Liver (tissue), 3 donors: ENCODE measurements at regions not wholly inside any gene's neighbourhood (a gene's known extent, or its start where the extent isn't known, plus 50 kb on each side); places are given as distances from the start of the nearest gene placed in this dataset.

Experiments used
- GABPA ChIP-seq, 2 donors: IDR thresholded peaks in 1 of 2; conservative IDR thresholded peaks in 1 of 2; 2 replicates each; pipeline ENCODE4 v1.6.1; 2016; ENCODE audit warnings: antibody characterized with exemption in 2 of 2, mild to moderate bottlenecking in 1 of 2, moderate library complexity in 1 of 2
- HNF4A ChIP-seq, 2 donors: conservative IDR thresholded peaks; 2 replicates each; pipeline ENCODE4 v1.6.1; 2016; ENCODE audit warnings: antibody characterized with exemption in 2 of 2, mild to moderate bottlenecking in 2 of 2
- RAD21 ChIP-seq, 2 donors: IDR thresholded peaks; 2 replicates each; pipeline ENCODE4 v1.6.1; 2016; ENCODE audit warnings: antibody characterized with exemption in 2 of 2, mild to moderate bottlenecking in 2 of 2
- SP1 ChIP-seq: IDR thresholded peaks from 2 replicates; pipeline ENCODE4 v1.6.1; 2018; ENCODE audit warnings: antibody characterized with exemption, mild to moderate bottlenecking
- TF ChIP-seq, protein P1 (sequence below): fragments of 150-350 bp; IDR thresholded peaks from 2 replicates; pipeline ENCODE4 v1.5.1; 2017; ENCODE audit warnings: improper control_type of control experiment, low read depth, low read length; ENCODE audit not compliant: missing input control
- TF ChIP-seq, protein P2 (sequence below): IDR thresholded peaks from 2 replicates; pipeline ENCODE4 v1.6.1; 2016; ENCODE audit warnings: antibody characterized with exemption
- TF ChIP-seq, protein P3 (sequence below): IDR thresholded peaks from 2 replicates; pipeline ENCODE4 v1.6.1; 2016; ENCODE audit warnings: antibody characterized with exemption, mild to moderate bottlenecking
- donor health status: healthy.
- donor health status: healthy.

DNA sequence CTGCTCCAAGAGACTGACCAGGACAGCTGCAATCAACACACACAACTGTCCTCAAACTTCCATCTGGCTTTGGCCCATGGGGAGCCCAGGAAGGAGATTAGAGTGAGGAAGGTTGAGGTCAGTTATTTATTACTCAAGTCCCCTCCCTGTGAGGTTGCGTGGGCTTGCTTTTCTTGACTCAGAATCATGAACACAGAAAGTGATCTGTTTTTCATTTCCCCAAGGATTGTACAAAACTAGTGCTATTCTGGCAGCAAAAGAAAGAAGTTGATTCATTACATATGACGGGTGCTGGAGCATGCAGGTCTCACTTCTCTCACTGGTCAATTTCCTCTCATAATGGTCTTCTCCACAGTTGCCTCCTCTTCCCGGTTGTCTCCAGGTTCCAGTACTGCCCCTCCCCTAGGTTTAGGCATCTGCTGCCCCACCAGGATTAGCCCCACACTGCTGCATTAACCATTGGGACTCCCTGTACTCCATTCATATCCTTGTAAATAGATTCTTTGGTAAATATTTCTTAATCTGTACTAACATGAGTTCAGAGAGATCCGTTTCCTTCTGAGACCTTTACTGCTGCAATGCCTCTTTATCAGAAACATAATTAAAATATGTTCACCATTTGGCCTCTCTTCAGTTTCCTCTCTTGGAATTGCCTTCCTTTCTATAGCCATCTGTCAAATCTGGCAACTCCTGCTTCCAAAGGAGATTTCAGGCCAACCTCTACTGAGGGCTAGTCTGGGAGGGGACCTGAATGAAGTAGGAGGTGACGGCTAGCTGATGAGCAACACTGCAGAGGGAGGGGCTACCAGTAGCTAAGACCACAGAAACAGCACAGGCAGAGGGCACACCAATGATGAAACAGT lies 888.8 kb downstream of the QKI start:
- TF ChIP-seq, protein P1, sequence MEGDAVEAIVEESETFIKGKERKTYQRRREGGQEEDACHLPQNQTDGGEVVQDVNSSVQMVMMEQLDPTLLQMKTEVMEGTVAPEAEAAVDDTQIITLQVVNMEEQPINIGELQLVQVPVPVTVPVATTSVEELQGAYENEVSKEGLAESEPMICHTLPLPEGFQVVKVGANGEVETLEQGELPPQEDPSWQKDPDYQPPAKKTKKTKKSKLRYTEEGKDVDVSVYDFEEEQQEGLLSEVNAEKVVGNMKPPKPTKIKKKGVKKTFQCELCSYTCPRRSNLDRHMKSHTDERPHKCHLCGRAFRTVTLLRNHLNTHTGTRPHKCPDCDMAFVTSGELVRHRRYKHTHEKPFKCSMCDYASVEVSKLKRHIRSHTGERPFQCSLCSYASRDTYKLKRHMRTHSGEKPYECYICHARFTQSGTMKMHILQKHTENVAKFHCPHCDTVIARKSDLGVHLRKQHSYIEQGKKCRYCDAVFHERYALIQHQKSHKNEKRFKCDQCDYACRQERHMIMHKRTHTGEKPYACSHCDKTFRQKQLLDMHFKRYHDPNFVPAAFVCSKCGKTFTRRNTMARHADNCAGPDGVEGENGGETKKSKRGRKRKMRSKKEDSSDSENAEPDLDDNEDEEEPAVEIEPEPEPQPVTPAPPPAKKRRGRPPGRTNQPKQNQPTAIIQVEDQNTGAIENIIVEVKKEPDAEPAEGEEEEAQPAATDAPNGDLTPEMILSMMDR: no peak
- no peak for TF ChIP-seq RAD21 (IDR thresholded peaks at IDR 0.05)
- TF ChIP-seq HNF4A (conservative IDR thresholded peaks at IDR 0.05): no peak
- TF ChIP-seq, protein P2, sequence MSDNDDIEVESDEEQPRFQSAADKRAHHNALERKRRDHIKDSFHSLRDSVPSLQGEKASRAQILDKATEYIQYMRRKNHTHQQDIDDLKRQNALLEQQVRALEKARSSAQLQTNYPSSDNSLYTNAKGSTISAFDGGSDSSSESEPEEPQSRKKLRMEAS: no peak
- TF ChIP-seq SP1: no peak
- TF ChIP-seq GABPA (IDR thresholded peaks at IDR 0.05 in 1 of 2, conservative IDR thresholded peaks at IDR 0.05 in 1 of 2): no peak
- TF ChIP-seq, protein P3, sequence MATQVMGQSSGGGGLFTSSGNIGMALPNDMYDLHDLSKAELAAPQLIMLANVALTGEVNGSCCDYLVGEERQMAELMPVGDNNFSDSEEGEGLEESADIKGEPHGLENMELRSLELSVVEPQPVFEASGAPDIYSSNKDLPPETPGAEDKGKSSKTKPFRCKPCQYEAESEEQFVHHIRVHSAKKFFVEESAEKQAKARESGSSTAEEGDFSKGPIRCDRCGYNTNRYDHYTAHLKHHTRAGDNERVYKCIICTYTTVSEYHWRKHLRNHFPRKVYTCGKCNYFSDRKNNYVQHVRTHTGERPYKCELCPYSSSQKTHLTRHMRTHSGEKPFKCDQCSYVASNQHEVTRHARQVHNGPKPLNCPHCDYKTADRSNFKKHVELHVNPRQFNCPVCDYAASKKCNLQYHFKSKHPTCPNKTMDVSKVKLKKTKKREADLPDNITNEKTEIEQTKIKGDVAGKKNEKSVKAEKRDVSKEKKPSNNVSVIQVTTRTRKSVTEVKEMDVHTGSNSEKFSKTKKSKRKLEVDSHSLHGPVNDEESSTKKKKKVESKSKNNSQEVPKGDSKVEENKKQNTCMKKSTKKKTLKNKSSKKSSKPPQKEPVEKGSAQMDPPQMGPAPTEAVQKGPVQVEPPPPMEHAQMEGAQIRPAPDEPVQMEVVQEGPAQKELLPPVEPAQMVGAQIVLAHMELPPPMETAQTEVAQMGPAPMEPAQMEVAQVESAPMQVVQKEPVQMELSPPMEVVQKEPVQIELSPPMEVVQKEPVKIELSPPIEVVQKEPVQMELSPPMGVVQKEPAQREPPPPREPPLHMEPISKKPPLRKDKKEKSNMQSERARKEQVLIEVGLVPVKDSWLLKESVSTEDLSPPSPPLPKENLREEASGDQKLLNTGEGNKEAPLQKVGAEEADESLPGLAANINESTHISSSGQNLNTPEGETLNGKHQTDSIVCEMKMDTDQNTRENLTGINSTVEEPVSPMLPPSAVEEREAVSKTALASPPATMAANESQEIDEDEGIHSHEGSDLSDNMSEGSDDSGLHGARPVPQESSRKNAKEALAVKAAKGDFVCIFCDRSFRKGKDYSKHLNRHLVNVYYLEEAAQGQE: no peak
